ENCODE measurements at regions not wholly inside any gene's neighbourhood (a gene's known extent, or its start where the extent isn't known, plus 50 kb on each side); places are given as distances from the start of the nearest gene placed in this dataset.

DNA sequence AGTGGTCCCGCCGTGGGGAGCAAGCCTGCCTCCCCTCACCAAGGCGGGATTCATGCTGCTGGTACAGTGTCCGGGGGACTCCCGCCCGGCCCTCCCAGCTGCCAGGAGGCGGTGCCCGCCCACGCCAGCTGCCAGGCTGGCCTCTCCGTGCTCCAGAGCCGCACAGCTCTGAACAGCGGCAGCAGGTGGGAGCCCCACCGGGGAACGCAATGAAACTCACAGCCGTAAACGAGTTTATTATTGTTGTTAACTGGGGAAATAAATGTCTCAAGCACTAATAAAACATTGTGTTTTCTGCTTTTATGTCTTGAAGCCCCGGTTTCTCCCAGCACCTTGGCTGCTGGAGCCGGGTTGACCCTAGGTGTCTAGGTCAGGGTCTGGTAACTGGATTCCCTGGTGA is 317.7 kb upstream of the TLE3 start:
- TF ChIP-seq, protein P1, sequence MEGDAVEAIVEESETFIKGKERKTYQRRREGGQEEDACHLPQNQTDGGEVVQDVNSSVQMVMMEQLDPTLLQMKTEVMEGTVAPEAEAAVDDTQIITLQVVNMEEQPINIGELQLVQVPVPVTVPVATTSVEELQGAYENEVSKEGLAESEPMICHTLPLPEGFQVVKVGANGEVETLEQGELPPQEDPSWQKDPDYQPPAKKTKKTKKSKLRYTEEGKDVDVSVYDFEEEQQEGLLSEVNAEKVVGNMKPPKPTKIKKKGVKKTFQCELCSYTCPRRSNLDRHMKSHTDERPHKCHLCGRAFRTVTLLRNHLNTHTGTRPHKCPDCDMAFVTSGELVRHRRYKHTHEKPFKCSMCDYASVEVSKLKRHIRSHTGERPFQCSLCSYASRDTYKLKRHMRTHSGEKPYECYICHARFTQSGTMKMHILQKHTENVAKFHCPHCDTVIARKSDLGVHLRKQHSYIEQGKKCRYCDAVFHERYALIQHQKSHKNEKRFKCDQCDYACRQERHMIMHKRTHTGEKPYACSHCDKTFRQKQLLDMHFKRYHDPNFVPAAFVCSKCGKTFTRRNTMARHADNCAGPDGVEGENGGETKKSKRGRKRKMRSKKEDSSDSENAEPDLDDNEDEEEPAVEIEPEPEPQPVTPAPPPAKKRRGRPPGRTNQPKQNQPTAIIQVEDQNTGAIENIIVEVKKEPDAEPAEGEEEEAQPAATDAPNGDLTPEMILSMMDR (IDR thresholded peaks at IDR 0.05) = no peak
- no peak for TF ChIP-seq POLR2A (IDR thresholded peaks at IDR 0.05)

All from stomach (tissue), 4 donors.